Fibroblast of skin of right biceps (primary cell): ENCODE measurements at regions not wholly inside any gene's neighbourhood (a gene's known extent, or its start where the extent isn't known, plus 50 kb on each side); places are given as distances from the start of the nearest gene placed in this dataset.
"Not testable (repeated sequence)": the region's sequence is repeated elsewhere in the genome, so short reads cannot be mapped to it uniquely, and the experiment has no call there.

Source experiments
- DNase-seq: peaks from one replicate; pipeline ENCODE4 v3.0.0-alpha.2; 2013

- DNase-seq, result no peak
Measured at GRCh38 chr12:24664161-24664880, 284.6 kb downstream of the BCAT1 start.

DNA sequence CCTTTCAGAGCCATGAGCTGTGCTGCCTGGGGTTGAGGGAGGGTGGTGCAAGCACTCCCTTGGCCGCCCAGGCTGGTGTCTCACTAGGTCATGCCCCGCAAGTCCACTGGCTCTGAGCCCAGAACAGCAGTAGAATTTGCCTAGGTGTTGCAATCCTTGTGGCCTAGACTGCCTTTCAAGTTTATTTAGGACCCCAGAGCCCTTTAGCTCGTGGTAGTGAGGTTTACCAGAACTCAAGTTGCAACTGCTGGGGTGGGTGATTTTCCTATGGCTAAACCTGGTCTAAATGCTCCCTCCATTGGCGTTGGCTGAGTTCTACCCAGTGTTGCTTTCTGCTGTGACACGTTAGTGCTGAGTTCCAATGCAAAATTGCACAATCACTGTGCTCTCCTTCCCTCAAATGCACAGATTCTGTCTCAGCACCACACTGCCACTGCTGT lies 287.2 kb downstream of the BCAT1 start:
- peak; percentile 10 for DNase-seq

GRCh38 chr12:24659016-24659415 lies 289.9 kb downstream of the BCAT1 start:
- DNase-seq, result no peak

- DNase-seq, result not testable (repeated sequence)
Measured at GRCh38 chr12:24654344-24654743, 294.6 kb downstream of the BCAT1 start.

DNA sequence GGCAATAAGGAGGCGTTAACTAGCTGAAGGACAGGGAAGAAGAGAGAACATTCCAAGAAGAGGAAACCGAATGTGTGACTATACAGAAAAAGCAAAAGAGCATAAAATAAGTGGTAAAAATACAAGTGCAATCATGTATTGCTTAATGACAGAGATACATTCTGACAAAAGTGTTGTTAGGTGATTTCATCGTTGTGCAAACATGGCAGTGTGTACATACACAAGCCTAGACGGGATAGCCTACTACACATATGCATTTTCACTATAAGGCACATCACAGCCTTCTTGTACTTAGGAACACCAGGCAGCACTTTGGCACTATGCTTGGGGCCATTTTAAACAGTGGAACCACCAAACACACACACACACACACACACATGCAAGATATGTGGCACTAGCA lies 299.3 kb downstream of the BCAT1 start:
- DNase-seq, result no peak

DNA sequence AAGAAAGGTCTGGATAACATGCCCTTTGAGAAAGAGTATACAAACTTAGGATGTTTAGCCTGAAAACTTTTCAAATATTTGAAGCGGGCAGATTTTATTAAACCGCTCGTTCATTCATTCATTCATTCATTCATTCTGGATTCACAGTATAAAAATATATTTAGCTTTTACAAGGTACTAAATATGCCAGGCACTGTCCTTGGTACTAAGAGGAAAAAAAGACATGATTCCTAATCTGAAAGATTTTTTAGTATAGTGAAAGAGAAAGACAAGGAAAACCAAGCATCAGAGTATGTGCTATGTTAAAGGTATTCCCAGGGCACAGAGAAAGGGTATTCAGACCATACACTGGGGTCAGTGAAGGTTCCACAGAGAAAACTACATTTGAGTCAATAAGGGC lies 299.7 kb downstream of the BCAT1 start:
- no peak for DNase-seq

DNA sequence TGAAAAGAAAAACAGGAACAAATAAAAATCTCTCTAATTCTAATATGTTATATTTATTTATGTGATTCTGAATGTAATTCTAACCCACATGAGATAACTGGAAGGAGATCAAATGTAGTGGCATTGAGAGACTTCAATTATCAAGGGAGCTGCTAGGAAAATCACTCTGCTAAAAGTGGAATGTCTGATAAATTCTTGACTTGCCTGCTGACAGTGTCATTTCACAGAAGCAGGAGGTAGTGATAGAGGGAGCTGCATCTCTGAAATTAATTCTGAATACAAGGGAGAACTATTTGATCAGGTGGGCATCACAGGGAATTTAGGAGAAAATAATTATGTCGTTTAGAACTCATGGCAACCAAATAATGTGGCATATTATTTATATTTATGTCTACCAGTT lies 303.6 kb downstream of the BCAT1 start:
- DNase-seq, result no peak

DNA sequence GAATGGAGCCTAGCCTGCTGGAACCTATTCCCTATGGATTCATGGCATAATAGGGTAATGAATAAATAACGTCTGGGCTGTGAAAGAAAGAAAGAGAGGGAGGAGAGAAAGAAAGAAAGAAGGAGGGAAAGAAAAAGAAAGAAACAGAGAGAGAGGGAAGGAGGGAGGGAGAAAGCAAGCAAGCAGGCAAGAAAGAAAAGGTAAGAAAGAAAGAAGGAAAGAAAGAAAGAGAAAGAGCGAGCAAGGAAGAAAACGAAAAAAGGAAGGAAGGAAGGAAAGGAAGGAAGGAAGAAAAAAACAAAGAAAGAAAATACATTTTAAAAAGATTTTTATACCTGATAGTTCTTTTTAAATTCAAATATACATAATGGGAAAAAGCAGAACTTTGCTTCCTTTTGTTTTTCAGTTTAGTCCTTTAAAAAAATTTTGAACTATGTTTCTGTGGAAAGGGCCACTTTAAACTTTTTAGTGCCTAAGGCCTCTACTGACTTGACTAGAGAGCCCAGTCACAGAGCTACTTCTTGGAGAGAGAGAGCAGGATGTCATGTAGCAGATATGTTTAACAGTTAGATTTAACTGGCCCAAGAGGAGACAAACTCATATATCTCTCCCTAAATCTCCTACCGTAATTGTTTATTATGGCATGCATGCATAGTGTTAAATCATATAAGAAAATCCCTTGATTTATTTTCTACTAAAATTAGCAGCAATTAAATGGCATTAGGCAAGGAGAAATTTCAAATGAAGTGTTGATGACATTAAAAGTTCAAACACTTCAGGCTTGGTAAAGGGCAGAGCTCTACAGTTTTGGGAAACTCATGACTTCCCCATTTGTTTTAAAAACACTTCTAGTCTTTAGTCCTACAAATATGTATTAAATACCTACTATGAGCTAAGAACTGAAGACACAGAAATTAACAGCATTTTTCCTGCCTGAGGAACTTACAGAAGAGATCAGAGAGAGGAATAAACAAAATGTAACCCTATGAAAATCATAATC lies 305.5 kb downstream of the BCAT1 start:
- DNase-seq, result no peak

- no peak for DNase-seq
Measured at GRCh38 chr12:24639641-24640040, 309.3 kb downstream of the BCAT1 start.

DNA sequence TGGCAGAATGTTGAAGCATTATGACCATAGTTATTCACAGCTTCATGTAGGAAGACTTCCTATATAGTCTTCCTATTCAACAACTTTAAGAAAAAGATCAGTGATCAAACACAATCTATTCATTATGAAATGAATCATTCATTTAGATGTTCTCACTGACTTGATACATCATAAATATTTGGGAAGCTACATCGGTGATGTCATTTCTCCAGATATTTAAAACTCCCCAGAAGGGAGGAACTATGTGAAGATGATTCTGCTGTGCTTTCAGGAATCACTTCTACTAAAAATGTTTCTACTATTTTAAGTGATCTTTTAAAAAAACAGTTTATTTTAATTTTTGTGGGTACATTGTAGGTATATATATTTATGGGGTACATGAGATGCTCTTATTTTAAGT lies 316.4 kb downstream of the BCAT1 start:
- no peak for DNase-seq

DNA sequence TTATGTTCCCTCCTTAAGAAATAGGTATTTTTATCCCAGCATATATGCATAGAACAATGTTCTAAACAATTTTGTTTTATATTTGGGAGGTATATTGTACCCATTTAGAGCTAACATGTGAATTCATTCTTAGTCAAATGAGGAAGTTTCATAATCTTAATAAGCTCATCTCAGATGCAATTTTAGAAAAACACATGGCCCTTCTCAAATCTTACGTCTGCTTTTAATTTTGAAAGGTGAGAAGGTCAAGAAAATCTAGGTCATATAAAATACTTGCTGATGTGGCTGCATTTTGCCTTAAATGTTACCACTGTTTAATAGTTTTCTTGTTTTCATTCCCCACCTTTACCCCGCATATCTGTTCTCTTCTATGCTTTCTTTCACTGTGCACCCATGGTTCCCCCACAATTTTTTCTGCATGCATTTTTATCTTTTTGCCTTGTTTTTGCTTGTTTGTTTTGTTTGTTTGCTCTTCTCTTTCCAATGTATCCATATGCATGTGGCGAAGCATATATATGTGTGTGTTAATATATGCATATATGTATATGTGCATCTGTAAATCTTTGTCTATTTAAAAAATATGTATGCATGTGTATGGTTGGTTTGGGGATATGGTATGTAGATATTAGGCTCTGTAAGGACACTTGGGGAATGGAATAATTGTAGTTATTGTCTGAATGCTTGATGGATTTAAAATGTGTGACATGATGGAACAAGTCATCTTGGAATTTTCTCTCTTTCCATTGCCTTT lies 317.1 kb downstream of the BCAT1 start:
- no peak for DNase-seq

- no peak for DNase-seq
Measured at GRCh38 chr12:24630856-24631255, 318.0 kb downstream of the BCAT1 start.

DNA sequence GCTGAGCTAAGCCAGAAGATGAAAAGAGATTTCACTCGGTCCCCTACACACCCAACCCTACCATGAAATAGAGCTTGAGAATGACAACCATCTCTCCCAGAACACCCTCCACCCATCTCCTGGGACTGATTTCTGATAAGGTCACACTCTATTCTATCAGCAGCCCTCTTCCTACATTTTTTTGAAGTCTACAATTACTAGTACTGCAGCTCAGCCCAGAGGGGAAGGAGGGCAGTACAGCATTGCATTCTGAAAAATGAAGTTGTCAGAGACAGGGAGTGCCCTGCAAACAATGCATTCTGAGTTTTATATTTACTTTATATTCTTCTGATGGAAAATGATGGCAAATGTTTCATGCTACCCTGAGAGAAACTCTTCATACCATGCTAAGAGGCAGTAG lies 318.5 kb downstream of the BCAT1 start:
- no peak for DNase-seq

DNA sequence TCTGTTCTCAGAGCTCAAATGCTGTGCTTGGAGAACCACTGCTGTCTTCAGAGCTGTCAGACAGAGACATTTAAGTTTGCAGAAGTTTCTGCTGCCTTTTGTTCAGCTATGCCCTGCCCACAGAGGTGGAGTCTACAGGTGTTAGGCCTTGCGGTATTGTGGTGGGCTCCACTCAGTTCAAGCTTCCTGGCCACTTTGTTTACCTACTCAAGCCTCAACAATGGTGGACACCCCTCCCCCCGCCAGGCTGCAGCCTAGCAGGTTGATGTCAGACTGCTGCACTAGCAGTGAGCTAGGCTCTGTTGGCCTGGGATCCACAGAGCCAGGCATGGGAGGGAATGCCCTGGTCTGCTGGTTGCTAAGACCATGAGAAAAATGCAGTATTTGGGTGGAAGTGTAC lies 323.8 kb downstream of the BCAT1 start:
- no peak for DNase-seq

GRCh38 chr12:24619954-24620353 lies 328.9 kb downstream of the BCAT1 start:
- DNase-seq, result not testable (repeated sequence)

DNA sequence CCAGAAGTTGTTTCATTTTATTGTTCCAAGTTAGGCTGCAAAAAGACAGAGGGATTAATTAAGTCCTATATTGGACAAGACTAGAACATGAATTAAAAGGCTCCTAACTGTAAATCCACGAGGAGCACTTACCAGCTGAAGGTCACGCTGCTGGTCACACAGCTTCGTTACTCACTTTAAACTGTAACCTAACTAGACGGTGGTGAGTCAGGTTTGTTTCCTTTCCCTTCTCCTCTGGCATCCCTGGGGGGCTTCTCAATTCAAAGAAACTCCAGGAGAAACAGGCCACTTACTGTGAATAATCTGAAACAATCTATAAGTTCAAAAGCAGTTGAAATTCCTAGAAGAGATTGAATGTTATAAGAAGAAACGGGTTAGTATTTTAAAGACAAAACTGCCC lies 331.4 kb downstream of the BCAT1 start:
- peak; percentile 48 for DNase-seq

DNA sequence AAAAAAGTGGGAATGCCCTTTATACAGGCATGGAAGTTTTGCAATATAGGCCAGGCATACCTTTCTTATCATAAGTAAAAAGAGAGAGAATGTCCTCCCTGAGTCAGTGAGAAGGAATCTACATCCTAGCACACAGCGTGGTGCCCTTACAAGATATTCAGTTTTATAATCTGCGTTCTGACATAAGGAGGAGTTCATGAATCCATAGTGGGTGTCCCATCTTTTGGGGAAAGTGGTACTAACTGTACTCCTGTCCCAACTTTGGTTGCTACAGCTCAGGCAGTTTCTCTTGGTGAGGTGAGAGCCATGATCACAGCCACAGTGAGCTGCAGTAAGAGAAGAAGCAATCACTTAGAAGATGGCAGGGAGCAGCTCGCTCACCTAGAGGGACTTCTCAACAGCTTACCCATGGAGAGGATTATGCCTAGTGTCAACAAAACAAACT lies 332.9 kb downstream of the BCAT1 start:
- peak; percentile 34 for DNase-seq

- peak; percentile 43 for DNase-seq
Measured at GRCh38 chr12:24608637-24609285, 340.1 kb downstream of the BCAT1 start.

DNA sequence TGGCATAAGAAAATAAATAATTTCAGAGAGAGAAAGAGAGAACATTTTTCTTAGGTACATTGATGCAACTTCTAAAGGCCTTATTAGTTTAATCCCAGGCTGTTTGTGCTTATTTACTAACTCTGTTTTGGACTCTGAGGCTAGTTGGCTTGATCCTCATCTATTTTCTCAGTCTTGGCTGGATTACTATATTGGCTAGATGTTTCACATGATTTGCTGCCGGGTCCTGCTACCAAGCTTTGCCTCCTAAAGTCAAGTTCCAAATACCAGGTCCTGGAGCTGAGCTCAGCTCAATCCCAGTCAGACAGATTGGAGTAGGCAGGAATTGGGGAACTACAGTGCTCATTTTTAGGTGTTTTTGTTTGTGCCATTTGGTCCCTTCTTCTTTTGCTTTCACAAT lies 340.8 kb downstream of the BCAT1 start:
- DNase-seq, result no peak

GRCh38 chr12:24605916-24606315 lies 343.0 kb downstream of the BCAT1 start:
- no peak for DNase-seq

GRCh38 chr12:24605466-24605865 lies 343.4 kb downstream of the BCAT1 start:
- DNase-seq, result no peak

GRCh38 chr12:24603371-24603770 lies 345.5 kb downstream of the BCAT1 start:
- no peak for DNase-seq

- peak; percentile 94 for DNase-seq
Measured at GRCh38 chr12:24600996-24601395, 347.9 kb downstream of the BCAT1 start.
